GM12872 (cell line): ENCODE measurements at regions not wholly inside any gene's neighbourhood (a gene's known extent, or its start where the extent isn't known, plus 50 kb on each side); places are given as distances from the start of the nearest gene placed in this dataset.

ENCODE experiments used
- CTCF ChIP-seq: IDR thresholded peaks from 3 replicates; pipeline ENCODE4 v1.5.1; 2011; ENCODE audit warnings: low read depth, mild to moderate bottlenecking, low read length, moderate library complexity; ENCODE audit not compliant: insufficient read depth

- TF ChIP-seq CTCF: no peak
These were observed 521.2 kb downstream of the TNS1 start for GRCh38 chr2:217481577-217481976.

GRCh38 chr2:217479566-217479965 lies 523.2 kb downstream of the TNS1 start:
- TF ChIP-seq CTCF: no peak

- no peak for TF ChIP-seq CTCF
These were observed 523.9 kb downstream of the TNS1 start for GRCh38 chr2:217478831-217479455.

- no peak for TF ChIP-seq CTCF
These were observed 525.2 kb downstream of the TNS1 start for GRCh38 chr2:217477583-217477982.

GRCh38 chr2:217475791-217476190 lies 527.0 kb downstream of the TNS1 start:
- no peak for TF ChIP-seq CTCF

GRCh38 chr2:217475101-217475500 lies 527.7 kb downstream of the TNS1 start:
- TF ChIP-seq CTCF: no peak

GRCh38 chr2:217471319-217471718 lies 531.5 kb downstream of the TNS1 start:
- no peak for TF ChIP-seq CTCF
